ENCODE measurements at regions not wholly inside any gene's neighbourhood (a gene's known extent, or its start where the extent isn't known, plus 50 kb on each side); places are given as distances from the start of the nearest gene placed in this dataset.
A peak's percentile ranks its signal among the peaks of the same experiment; 100 is the strongest.

- Histone ChIP-seq H3K4me3 (no peak overlapping the region), H3K27ac (no peak overlapping the region), H3K4me1 (no peaks in the 10 kb centered on the region), H3K9me3 (peaks cover 0 to 6% (median 0%) of the 10 kb centered on the region in 4 donors), H3K27me3 (no peaks in the 10 kb centered on the region), H3K36me3 (no peaks in the 10 kb centered on the region)
- DNase-seq: peak in 1 of 2 donors; percentile 11
- ATAC-seq (ENCODE audit: low FRiP score in 2 of 2): peak; percentile 6 to 8
- TF ChIP-seq, protein P1, sequence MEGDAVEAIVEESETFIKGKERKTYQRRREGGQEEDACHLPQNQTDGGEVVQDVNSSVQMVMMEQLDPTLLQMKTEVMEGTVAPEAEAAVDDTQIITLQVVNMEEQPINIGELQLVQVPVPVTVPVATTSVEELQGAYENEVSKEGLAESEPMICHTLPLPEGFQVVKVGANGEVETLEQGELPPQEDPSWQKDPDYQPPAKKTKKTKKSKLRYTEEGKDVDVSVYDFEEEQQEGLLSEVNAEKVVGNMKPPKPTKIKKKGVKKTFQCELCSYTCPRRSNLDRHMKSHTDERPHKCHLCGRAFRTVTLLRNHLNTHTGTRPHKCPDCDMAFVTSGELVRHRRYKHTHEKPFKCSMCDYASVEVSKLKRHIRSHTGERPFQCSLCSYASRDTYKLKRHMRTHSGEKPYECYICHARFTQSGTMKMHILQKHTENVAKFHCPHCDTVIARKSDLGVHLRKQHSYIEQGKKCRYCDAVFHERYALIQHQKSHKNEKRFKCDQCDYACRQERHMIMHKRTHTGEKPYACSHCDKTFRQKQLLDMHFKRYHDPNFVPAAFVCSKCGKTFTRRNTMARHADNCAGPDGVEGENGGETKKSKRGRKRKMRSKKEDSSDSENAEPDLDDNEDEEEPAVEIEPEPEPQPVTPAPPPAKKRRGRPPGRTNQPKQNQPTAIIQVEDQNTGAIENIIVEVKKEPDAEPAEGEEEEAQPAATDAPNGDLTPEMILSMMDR (IDR thresholded peaks at IDR 0.05): no peak
- TF ChIP-seq POLR2A (IDR thresholded peaks at IDR 0.05) (no peak), POLR2AphosphoS5 (IDR thresholded peaks at IDR 0.05) (no peak), EP300 (IDR thresholded peaks at IDR 0.05) (no peak)
- WGBS, 2 donors: 92% methylated on average over 3 of the region's 3 CpGs; no CpG with 5 or more reads in 1 of the 2 donors
Observed at GRCh38 chr1:69315416-69315815, 252.3 kb upstream of the LRRC7 start.

- peaks cover 0 to 6% (median 0%) of the 10 kb centered on the region in 4 donors for H3K9me3 ChIP-seq
- no peaks in the 10 kb centered on the region for H3K4me1 ChIP-seq
- H3K36me3 ChIP-seq: no peaks in the 10 kb centered on the region
- no peak for TF ChIP-seq POLR2A (IDR thresholded peaks at IDR 0.05)
- no peak for TF ChIP-seq EP300 (IDR thresholded peaks at IDR 0.05)
- TF ChIP-seq, protein P1 (IDR thresholded peaks at IDR 0.05): no peak
- TF ChIP-seq POLR2AphosphoS5 (IDR thresholded peaks at IDR 0.05): no peak
- no peak overlapping the region for H3K27ac ChIP-seq
- DNase-seq (no peak), ATAC-seq (ENCODE audit: low FRiP score in 2 of 2) (peak in 1 of 2 donors; percentile 36)
- no peaks in the 10 kb centered on the region for H3K27me3 ChIP-seq
- H3K4me3 ChIP-seq: no peak overlapping the region
Observed at GRCh38 chr1:69315823-69316222, 251.9 kb upstream of the LRRC7 start.

GRCh38 chr1:69319287-69319686 is 248.4 kb upstream of the LRRC7 start:
- no peak overlapping the region for H3K4me3 ChIP-seq
- TF ChIP-seq, protein P1 (IDR thresholded peaks at IDR 0.05): no peak
- no peaks in the 10 kb centered on the region for H3K4me1 ChIP-seq
- no peaks in the 10 kb centered on the region for H3K9me3 ChIP-seq
- no peaks in the 10 kb centered on the region for H3K27me3 ChIP-seq
- ATAC-seq (ENCODE audit: low FRiP score in 2 of 2) (no peak), DNase-seq (no peak)
- H3K36me3 ChIP-seq: no peaks in the 10 kb centered on the region
- WGBS, 2 donors: 52 to 59% methylated on average over 5 of the region's 5 CpGs
- no peak overlapping the region for H3K27ac ChIP-seq

- ATAC-seq (ENCODE audit: low FRiP score in 2 of 2): no peak
- DNase-seq: no peak
- WGBS, 2 donors: 39 to 52% methylated on average over 5 of the region's 5 CpGs
- no peak for TF ChIP-seq POLR2AphosphoS5 (IDR thresholded peaks at IDR 0.05)
- TF ChIP-seq, protein P1 (IDR thresholded peaks at IDR 0.05): no peak
- TF ChIP-seq EP300 (IDR thresholded peaks at IDR 0.05): no peak
- no peak for TF ChIP-seq POLR2A (IDR thresholded peaks at IDR 0.05)
- Histone ChIP-seq H3K27me3 (no peaks in the 10 kb centered on the region), H3K9me3 (no peaks in the 10 kb centered on the region), H3K27ac (no peak overlapping the region), H3K4me3 (no peak overlapping the region), H3K4me1 (no peaks in the 10 kb centered on the region), H3K36me3 (no peaks in the 10 kb centered on the region)
Observed at GRCh38 chr1:69320757-69321211, 246.9 kb upstream of the LRRC7 start.

GRCh38 chr1:69321311-69321710 is 246.4 kb upstream of the LRRC7 start:
- Histone ChIP-seq H3K4me3 (no peak overlapping the region), H3K27ac (no peak overlapping the region), H3K27me3 (no peaks in the 10 kb centered on the region), H3K9me3 (no peaks in the 10 kb centered on the region), H3K4me1 (no peaks in the 10 kb centered on the region), H3K36me3 (no peaks in the 10 kb centered on the region)
- TF ChIP-seq EP300 (IDR thresholded peaks at IDR 0.05) (no peak), POLR2AphosphoS5 (IDR thresholded peaks at IDR 0.05) (no peak)
- WGBS, 2 donors: 65 to 70% methylated on average over 1 of the region's 1 CpG
- DNase-seq: no peak
- ATAC-seq (ENCODE audit: low FRiP score in 2 of 2): no peak
